Transverse colon (tissue), 4 donors: ENCODE measurements at regions not wholly inside any gene's neighbourhood (a gene's known extent, or its start where the extent isn't known, plus 50 kb on each side); places are given as distances from the start of the nearest gene placed in this dataset.

ENCODE experiments used
- DNase-seq: peaks from one replicate; pipeline ENCODE4 v3.0.0-alpha.2; 2019
- H3K27ac ChIP-seq, 4 donors: fragments of 200-600 bp; sonication (generic); 2 replicates each; pipeline ENCODE4 v1.5.1; 2016 to 2018; ENCODE audit warnings: inconsistent platforms in 4 of 4
- H3K27me3 ChIP-seq: fragments of 200-600 bp; sonication (generic); 2 replicates; pipeline ENCODE4 v1.5.1; 2017; ENCODE audit warnings: inconsistent platforms
- H3K36me3 ChIP-seq, 4 donors: fragments of 200-600 bp; sonication (generic); 2 replicates each; pipeline ENCODE4 v1.5.1; 2017 to 2019; ENCODE audit warnings: inconsistent platforms in 4 of 4
- H3K4me1 ChIP-seq, 4 donors: fragments of 200-600 bp; sonication (generic); 2 replicates each; pipeline ENCODE4 v1.5.1; 2017 to 2020; ENCODE audit warnings: inconsistent platforms in 4 of 4
- H3K4me3 ChIP-seq, 4 donors: fragments of 200-600 bp; sonication (generic); 1 replicate in 1 of 4; 2 replicates in 3 of 4; pipeline versions ENCODE4 v1.5.1 to v1.6.1; 2017 to 2019; ENCODE audit warnings: inconsistent platforms in 4 of 4
- H3K9me3 ChIP-seq, 2 donors: fragments of 200-600 bp; sonication (generic); 2 replicates each; pipeline ENCODE4 v1.5.1; 2017 to 2019; ENCODE audit warnings: inconsistent platforms in 2 of 2
- CTCF ChIP-seq, 5 experiments: fragments of 200-600 bp in 3 of 5; fragments of 450-650 bp in 2 of 5; sonication (generic) in 3 of 5; IDR thresholded peaks; 1 replicate in 2 of 5; 2 replicates in 3 of 5; pipeline ENCODE4 v1.5.1; 2016 to 2017; ENCODE audit warnings: antibody characterized with exemption in 5 of 5, inconsistent platforms in 3 of 5, mild to moderate bottlenecking in 2 of 5, moderate library complexity in 1 of 5
- EP300 ChIP-seq: sonication (generic); formaldehyde crosslinking; IDR thresholded peaks from one replicate; pipeline ENCODE4 v1.6.1; 2017; ENCODE audit warnings: antibody characterized with exemption, low read depth
- POLR2A ChIP-seq: fragments of 450-650 bp; IDR thresholded peaks from one replicate; pipeline ENCODE4 v1.6.1; 2016; ENCODE audit warnings: antibody characterized with exemption, mild to moderate bottlenecking, moderate library complexity
- POLR2AphosphoS5 ChIP-seq, 3 donors: sonication (generic); formaldehyde crosslinking; IDR thresholded peaks; one replicate each; pipeline ENCODE4 v1.6.1; 2016; ENCODE audit warnings: antibody characterized with exemption in 3 of 3
- WGBS, 2 donors: methylation state at CpG; one replicate each; pipeline ENCODE4 v1.1.5; 2018; ENCODE audit warnings: low coverage in 1 of 2; 5-methylcytosine and 5-hydroxymethylcytosine counted together
- in situ Hi-C, 4 donors: fragments of 200-750 bp; cut with MboI; loops; one replicate each; pipeline versions ENCODE4 v1.15.0 to v1.15.1; 2017; ENCODE audit warnings: low sequenced_read_pairs in 3 of 4, low pct_ligation_motif_present in 1 of 4, low pct_unique_long_range_greater_than_20kb in 1 of 4
- intact Hi-C: fragments of 100-400 bp; cut with DNase I; formaldehyde crosslinking; loops from one replicate; pipeline ENCODE4 v1.15.1; 2023; ENCODE audit warnings: low total_unique reads

GRCh38 chr6:19002976-19003560, 615.9 kb downstream of the RNF144B start:
- Histone ChIP-seq H3K27ac (no peak overlapping the region), H3K4me3 (no peak overlapping the region), H3K9me3 (no peaks in the 10 kb centered on the region), H3K36me3 (no peaks in the 10 kb centered on the region), H3K27me3 (no peaks in the 10 kb centered on the region), H3K4me1 (no peaks in the 10 kb centered on the region)
- WGBS, 2 donors = 66 to 100% methylated on average over 1 of the region's 1 CpG
- DNase-seq = no peak
- TF ChIP-seq POLR2AphosphoS5 (IDR thresholded peaks at IDR 0.05) (no peak), EP300 (no peak), CTCF (IDR thresholded peaks at IDR 0.05) (no peak), POLR2A (no peak)
- in situ Hi-C loops (loop anchor here in 2 of 4 donors (25.0 kb wide), 1 partner anchor 859 kb away; no protein-coding TSS in a partner anchor), intact Hi-C loops (no loop called here)

- Histone ChIP-seq H3K36me3 (no peaks in the 10 kb centered on the region), H3K4me1 (no peaks in the 10 kb centered on the region), H3K27me3 (no peaks in the 10 kb centered on the region), H3K9me3 (no peaks in the 10 kb centered on the region), H3K27ac (no peak overlapping the region), H3K4me3 (no peak overlapping the region)
- 78 to 82% methylated on average over 4 of the region's 4 CpGs for WGBS, 2 donors
- intact Hi-C loops = no loop called here
- TF ChIP-seq EP300 = no peak
- TF ChIP-seq POLR2AphosphoS5 (IDR thresholded peaks at IDR 0.05) = no peak
- no peak for TF ChIP-seq CTCF (IDR thresholded peaks at IDR 0.05)
- TF ChIP-seq POLR2A = no peak
- DNase-seq = no peak
- in situ Hi-C loops = loop anchor here in 2 of 4 donors (25.0 kb wide), 1 partner anchor 858 kb away; no protein-coding TSS in a partner anchor
These were observed 617.0 kb downstream of the RNF144B start for GRCh38 chr6:19004176-19004575.

GRCh38 chr6:19009769-19010168, 622.6 kb downstream of the RNF144B start:
- no peak for DNase-seq
- Histone ChIP-seq H3K4me1 (no peaks in the 10 kb centered on the region), H3K27ac (no peak overlapping the region), H3K4me3 (no peak overlapping the region), H3K9me3 (no peaks in the 10 kb centered on the region), H3K27me3 (no peaks in the 10 kb centered on the region), H3K36me3 (no peaks in the 10 kb centered on the region)
- intact Hi-C loops = no loop called here
- in situ Hi-C loops = loop anchor here in 2 of 4 donors (25.0 kb wide), 1 partner anchor 853 kb away; no protein-coding TSS in a partner anchor
- TF ChIP-seq POLR2AphosphoS5 (IDR thresholded peaks at IDR 0.05) = no peak
- 67 to 73% methylated on average over 3 of the region's 3 CpGs for WGBS, 2 donors

- TF ChIP-seq EP300 (no peak), POLR2A (no peak), POLR2AphosphoS5 (IDR thresholded peaks at IDR 0.05) (no peak), CTCF (IDR thresholded peaks at IDR 0.05) (no peak)
- 76 to 82% methylated on average over 4 of the region's 4 CpGs for WGBS, 2 donors
- in situ Hi-C loops (loop anchor here in 2 of 4 donors (25.0 kb wide), 1 partner anchor 849 kb away; no protein-coding TSS in a partner anchor), intact Hi-C loops (no loop called here)
- DNase-seq = no peak
- Histone ChIP-seq H3K4me3 (no peak overlapping the region), H3K9me3 (no peaks in the 10 kb centered on the region), H3K36me3 (no peaks in the 10 kb centered on the region), H3K27me3 (no peaks in the 10 kb centered on the region), H3K27ac (no peak overlapping the region), H3K4me1 (no peaks in the 10 kb centered on the region)
These were observed 626.0 kb downstream of the RNF144B start for GRCh38 chr6:19013026-19013705.
